HG02852 (cell line): ENCODE measurements at regions not wholly inside any gene's neighbourhood (a gene's known extent, or its start where the extent isn't known, plus 50 kb on each side); places are given as distances from the start of the nearest gene placed in this dataset.

Source experiments
- ATAC-seq: cut with Tn5 transposase; IDR thresholded peaks from one replicate; pipeline ENCODE4 v1.9.1; 2021; ENCODE audit warnings: mild to moderate bottlenecking, moderate library complexity; ENCODE audit not compliant: unreplicated experiment

GRCh38 chr20:43247361-43247760 is 57.7 kb upstream of the PTPRT start:
- ATAC-seq, result no peak

- no peak for ATAC-seq
These were observed 54.9 kb upstream of the PTPRT start for GRCh38 chr20:43244647-43245046.

DNA sequence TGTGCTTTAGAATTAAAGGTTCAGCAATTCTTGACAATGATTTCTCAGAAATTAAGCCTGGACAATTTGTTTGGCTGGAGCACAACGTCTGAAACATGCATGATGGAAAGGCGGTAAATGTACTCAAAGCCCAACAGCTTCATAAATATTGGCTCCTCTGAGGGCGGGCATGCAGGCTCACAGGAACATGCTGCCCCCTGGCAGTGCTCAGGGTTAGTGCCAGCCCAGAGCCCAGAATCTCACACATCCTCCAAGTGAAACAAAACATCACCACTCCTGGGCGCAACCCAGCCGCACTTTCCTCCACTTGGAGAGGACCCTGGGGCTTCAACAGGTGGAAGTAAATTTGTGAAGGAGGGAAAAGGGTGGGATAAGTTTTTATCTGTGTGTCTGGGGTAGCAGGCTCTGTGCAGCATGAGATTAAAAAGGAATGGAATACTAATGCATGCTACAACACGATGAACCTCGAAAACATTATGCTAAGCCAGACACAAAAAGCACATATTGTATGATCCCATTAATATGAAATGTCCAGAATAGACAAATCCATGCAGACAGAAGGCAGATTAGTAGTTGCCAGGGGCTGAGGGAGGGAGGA is 54.1 kb upstream of the PTPRT start:
- ATAC-seq, result no peak

- no peak for ATAC-seq
These were observed 51.5 kb upstream of the PTPRT start for GRCh38 chr20:43241057-43241702.
